Endothelial cell (in vitro differentiated cells): ENCODE measurements at regions not wholly inside any gene's neighbourhood (a gene's known extent, or its start where the extent isn't known, plus 50 kb on each side); places are given as distances from the start of the nearest gene placed in this dataset.

Experiments used
- DNase-seq: peaks from one replicate; pipeline ENCODE4 v3.0.0; 2021; ENCODE audit warnings: low spot score
- H3K27ac Mint-ChIP-seq: one replicate; pipeline ENCODE4 v1.8.0; 2021; ENCODE audit warnings: mixed read lengths, inconsistent platforms; ENCODE audit not compliant: unreplicated experiment
- H3K27me3 Mint-ChIP-seq: one replicate; pipeline ENCODE4 v1.8.0; 2021; ENCODE audit warnings: mild to moderate bottlenecking, moderate library complexity, mixed read lengths, inconsistent platforms; ENCODE audit not compliant: unreplicated experiment
- H3K36me3 Mint-ChIP-seq: one replicate; pipeline ENCODE4 v1.8.0; 2021; ENCODE audit warnings: mild to moderate bottlenecking, low read depth, mixed read lengths, inconsistent platforms; ENCODE audit not compliant: unreplicated experiment
- H3K4me1 Mint-ChIP-seq: one replicate; pipeline ENCODE4 v1.8.0; 2021; ENCODE audit warnings: mild to moderate bottlenecking, mixed read lengths, inconsistent platforms; ENCODE audit not compliant: unreplicated experiment
- H3K4me3 Mint-ChIP-seq: one replicate; pipeline ENCODE4 v1.8.0; 2021; ENCODE audit warnings: mild to moderate bottlenecking, mixed read lengths, inconsistent platforms; ENCODE audit not compliant: unreplicated experiment
- H3K9me3 Mint-ChIP-seq: one replicate; pipeline ENCODE4 v1.8.0; 2021; ENCODE audit warnings: mixed read lengths, inconsistent platforms; ENCODE audit not compliant: unreplicated experiment
- TF ChIP-seq, protein P1 (sequence below): fragments of 200-600 bp; sonication (generic); IDR thresholded peaks from one replicate; pipeline ENCODE4 v1.5.0; 2021; ENCODE audit warnings: antibody characterized with exemption; ENCODE audit not compliant: unreplicated experiment

DNA sequence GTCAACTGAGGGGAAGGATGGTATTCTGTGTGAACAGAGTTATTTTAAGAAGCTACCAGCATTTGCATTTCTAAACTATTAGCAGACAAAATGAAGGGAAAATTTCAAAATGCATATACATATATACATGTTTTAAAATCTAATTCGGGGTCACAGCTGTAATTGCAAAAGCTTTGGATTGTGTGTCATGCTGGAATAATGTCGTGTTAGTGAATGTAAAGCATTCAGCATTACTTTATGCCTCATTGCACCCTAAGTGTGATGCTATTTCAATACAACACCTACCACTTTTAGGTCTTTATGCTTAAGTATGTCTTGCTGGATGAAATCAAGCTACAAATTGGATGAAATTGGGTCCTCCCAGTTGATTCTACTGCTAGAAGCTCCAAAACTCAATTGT, 687.6 kb upstream of the MEF2C start:
- no peak overlapping the region for H3K4me3 Mint-ChIP-seq
- H3K27ac Mint-ChIP-seq, result no peak overlapping the region
- H3K36me3 Mint-ChIP-seq, result no peaks in the 10 kb centered on the region
- no peaks in the 10 kb centered on the region for H3K27me3 Mint-ChIP-seq
- H3K4me1 Mint-ChIP-seq, result no peaks in the 10 kb centered on the region
- TF ChIP-seq, protein P1, sequence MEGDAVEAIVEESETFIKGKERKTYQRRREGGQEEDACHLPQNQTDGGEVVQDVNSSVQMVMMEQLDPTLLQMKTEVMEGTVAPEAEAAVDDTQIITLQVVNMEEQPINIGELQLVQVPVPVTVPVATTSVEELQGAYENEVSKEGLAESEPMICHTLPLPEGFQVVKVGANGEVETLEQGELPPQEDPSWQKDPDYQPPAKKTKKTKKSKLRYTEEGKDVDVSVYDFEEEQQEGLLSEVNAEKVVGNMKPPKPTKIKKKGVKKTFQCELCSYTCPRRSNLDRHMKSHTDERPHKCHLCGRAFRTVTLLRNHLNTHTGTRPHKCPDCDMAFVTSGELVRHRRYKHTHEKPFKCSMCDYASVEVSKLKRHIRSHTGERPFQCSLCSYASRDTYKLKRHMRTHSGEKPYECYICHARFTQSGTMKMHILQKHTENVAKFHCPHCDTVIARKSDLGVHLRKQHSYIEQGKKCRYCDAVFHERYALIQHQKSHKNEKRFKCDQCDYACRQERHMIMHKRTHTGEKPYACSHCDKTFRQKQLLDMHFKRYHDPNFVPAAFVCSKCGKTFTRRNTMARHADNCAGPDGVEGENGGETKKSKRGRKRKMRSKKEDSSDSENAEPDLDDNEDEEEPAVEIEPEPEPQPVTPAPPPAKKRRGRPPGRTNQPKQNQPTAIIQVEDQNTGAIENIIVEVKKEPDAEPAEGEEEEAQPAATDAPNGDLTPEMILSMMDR, result no peak
- H3K9me3 Mint-ChIP-seq, result no peaks in the 10 kb centered on the region
- no peak for DNase-seq

DNA sequence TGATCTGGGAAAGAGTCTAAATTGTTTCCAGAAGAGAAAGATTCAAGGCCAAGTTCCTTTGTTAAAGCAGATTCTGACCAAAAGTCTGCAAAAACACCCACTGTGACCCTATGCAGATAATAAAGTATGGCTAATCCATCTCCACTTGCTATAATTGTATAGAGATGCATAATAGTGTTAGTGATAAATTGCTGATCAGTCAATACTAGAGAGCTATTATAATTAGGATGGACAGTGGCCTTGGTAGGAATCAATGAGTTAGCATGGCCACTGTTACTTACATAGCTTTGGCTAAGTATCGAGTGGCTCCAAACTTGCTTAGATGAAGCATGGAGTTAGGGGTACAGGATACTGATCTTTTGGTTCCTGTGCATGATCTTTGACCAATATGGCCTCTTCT, 683.4 kb upstream of the MEF2C start:
- no peaks in the 10 kb centered on the region for H3K27me3 Mint-ChIP-seq
- H3K36me3 Mint-ChIP-seq, result no peaks in the 10 kb centered on the region
- no peak overlapping the region for H3K4me3 Mint-ChIP-seq
- no peaks in the 10 kb centered on the region for H3K4me1 Mint-ChIP-seq
- TF ChIP-seq, protein P1, result no peak
- DNase-seq, result no peak
- no peak overlapping the region for H3K27ac Mint-ChIP-seq
- H3K9me3 Mint-ChIP-seq, result no peaks in the 10 kb centered on the region

GRCh38 chr5:89560696-89561095, 677.7 kb upstream of the MEF2C start:
- H3K27ac Mint-ChIP-seq, result no peak overlapping the region
- DNase-seq, result no peak
- H3K9me3 Mint-ChIP-seq, result no peaks in the 10 kb centered on the region
- H3K27me3 Mint-ChIP-seq, result no peaks in the 10 kb centered on the region
- no peaks in the 10 kb centered on the region for H3K36me3 Mint-ChIP-seq
- no peaks in the 10 kb centered on the region for H3K4me1 Mint-ChIP-seq
- TF ChIP-seq, protein P1, result no peak
- H3K4me3 Mint-ChIP-seq, result no peak overlapping the region

GRCh38 chr5:89556215-89556913, 673.4 kb upstream of the MEF2C start:
- TF ChIP-seq, protein P1, result no peak
- no peak for DNase-seq
- Mint-ChIP-seq H3K4me3 (no peak overlapping the region), H3K27me3 (no peaks in the 10 kb centered on the region), H3K27ac (no peak overlapping the region), H3K9me3 (no peaks in the 10 kb centered on the region), H3K4me1 (no peaks in the 10 kb centered on the region), H3K36me3 (no peaks in the 10 kb centered on the region)

- Mint-ChIP-seq H3K9me3 (no peaks in the 10 kb centered on the region), H3K4me3 (no peak overlapping the region), H3K27me3 (no peaks in the 10 kb centered on the region), H3K27ac (no peak overlapping the region), H3K36me3 (no peaks in the 10 kb centered on the region), H3K4me1 (no peaks in the 10 kb centered on the region)
- TF ChIP-seq, protein P1, result no peak
- no peak for DNase-seq
These were observed 663.7 kb upstream of the MEF2C start for GRCh38 chr5:89546657-89547056.
